ENCODE measurements at regions not wholly inside any gene's neighbourhood (a gene's known extent, or its start where the extent isn't known, plus 50 kb on each side); places are given as distances from the start of the nearest gene placed in this dataset.

DNA sequence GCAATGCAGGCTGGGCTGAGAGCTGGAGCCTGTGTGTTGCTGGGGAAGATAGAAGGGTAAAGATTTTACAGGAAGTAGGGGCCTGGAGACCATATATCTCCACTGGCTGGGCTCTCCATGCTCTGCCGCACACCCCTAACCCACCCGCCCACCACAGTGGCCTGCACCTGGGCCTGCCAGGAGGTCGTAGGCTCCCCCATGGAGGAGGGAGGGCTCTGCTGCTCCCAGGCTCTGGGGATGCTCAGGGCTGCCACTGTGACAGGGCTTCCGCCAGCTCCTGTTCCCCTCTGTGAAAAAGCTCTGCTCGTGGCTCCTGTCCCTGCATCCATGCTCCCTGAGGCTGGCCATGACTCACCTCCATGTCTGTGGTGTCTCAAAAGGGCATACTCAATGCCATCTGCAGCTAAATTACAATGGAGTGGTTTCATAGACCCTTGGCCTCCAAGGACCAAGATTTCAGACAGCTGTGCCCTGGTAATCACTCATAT is 106.0 kb downstream of the CXCL12 start (continued):
- TF ChIP-seq, protein P1, sequence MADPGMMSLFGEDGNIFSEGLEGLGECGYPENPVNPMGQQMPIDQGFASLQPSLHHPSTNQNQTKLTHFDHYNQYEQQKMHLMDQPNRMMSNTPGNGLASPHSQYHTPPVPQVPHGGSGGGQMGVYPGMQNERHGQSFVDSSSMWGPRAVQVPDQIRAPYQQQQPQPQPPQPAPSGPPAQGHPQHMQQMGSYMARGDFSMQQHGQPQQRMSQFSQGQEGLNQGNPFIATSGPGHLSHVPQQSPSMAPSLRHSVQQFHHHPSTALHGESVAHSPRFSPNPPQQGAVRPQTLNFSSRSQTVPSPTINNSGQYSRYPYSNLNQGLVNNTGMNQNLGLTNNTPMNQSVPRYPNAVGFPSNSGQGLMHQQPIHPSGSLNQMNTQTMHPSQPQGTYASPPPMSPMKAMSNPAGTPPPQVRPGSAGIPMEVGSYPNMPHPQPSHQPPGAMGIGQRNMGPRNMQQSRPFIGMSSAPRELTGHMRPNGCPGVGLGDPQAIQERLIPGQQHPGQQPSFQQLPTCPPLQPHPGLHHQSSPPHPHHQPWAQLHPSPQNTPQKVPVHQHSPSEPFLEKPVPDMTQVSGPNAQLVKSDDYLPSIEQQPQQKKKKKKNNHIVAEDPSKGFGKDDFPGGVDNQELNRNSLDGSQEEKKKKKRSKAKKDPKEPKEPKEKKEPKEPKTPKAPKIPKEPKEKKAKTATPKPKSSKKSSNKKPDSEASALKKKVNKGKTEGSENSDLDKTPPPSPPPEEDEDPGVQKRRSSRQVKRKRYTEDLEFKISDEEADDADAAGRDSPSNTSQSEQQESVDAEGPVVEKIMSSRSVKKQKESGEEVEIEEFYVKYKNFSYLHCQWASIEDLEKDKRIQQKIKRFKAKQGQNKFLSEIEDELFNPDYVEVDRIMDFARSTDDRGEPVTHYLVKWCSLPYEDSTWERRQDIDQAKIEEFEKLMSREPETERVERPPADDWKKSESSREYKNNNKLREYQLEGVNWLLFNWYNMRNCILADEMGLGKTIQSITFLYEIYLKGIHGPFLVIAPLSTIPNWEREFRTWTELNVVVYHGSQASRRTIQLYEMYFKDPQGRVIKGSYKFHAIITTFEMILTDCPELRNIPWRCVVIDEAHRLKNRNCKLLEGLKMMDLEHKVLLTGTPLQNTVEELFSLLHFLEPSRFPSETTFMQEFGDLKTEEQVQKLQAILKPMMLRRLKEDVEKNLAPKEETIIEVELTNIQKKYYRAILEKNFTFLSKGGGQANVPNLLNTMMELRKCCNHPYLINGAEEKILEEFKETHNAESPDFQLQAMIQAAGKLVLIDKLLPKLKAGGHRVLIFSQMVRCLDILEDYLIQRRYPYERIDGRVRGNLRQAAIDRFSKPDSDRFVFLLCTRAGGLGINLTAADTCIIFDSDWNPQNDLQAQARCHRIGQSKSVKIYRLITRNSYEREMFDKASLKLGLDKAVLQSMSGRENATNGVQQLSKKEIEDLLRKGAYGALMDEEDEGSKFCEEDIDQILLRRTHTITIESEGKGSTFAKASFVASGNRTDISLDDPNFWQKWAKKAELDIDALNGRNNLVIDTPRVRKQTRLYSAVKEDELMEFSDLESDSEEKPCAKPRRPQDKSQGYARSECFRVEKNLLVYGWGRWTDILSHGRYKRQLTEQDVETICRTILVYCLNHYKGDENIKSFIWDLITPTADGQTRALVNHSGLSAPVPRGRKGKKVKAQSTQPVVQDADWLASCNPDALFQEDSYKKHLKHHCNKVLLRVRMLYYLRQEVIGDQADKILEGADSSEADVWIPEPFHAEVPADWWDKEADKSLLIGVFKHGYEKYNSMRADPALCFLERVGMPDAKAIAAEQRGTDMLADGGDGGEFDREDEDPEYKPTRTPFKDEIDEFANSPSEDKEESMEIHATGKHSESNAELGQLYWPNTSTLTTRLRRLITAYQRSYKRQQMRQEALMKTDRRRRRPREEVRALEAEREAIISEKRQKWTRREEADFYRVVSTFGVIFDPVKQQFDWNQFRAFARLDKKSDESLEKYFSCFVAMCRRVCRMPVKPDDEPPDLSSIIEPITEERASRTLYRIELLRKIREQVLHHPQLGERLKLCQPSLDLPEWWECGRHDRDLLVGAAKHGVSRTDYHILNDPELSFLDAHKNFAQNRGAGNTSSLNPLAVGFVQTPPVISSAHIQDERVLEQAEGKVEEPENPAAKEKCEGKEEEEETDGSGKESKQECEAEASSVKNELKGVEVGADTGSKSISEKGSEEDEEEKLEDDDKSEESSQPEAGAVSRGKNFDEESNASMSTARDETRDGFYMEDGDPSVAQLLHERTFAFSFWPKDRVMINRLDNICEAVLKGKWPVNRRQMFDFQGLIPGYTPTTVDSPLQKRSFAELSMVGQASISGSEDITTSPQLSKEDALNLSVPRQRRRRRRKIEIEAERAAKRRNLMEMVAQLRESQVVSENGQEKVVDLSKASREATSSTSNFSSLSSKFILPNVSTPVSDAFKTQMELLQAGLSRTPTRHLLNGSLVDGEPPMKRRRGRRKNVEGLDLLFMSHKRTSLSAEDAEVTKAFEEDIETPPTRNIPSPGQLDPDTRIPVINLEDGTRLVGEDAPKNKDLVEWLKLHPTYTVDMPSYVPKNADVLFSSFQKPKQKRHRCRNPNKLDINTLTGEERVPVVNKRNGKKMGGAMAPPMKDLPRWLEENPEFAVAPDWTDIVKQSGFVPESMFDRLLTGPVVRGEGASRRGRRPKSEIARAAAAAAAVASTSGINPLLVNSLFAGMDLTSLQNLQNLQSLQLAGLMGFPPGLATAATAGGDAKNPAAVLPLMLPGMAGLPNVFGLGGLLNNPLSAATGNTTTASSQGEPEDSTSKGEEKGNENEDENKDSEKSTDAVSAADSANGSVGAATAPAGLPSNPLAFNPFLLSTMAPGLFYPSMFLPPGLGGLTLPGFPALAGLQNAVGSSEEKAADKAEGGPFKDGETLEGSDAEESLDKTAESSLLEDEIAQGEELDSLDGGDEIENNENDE (IDR thresholded peaks at IDR 0.05; ENCODE audit: insufficient replicate concordance, low read length): no peak
- no peak for TF ChIP-seq RNF2 (IDR thresholded peaks at IDR 0.05; ENCODE audit: borderline replicate concordance, low read depth, low read length, missing control alignments, poor library complexity, severe bottlenecking)
- TF ChIP-seq TBP (IDR thresholded peaks at IDR 0.05; ENCODE audit: low read depth, low read length): no peak
- TF ChIP-seq ATF2 (IDR thresholded peaks at IDR 0.05; ENCODE audit: low read length): no peak
- no peak for TF ChIP-seq POLR2AphosphoS5 (IDR thresholded peaks at IDR 0.05; ENCODE audit: low read depth, low read length)
- no peak for TF ChIP-seq EP300 (IDR thresholded peaks at IDR 0.05; ENCODE audit: borderline replicate concordance in 1 of 2, low read depth in 2 of 2, low read length in 2 of 2)
- no peak for TF ChIP-seq SIN3A (conservative IDR thresholded peaks at IDR 0.05 in 1 of 2, IDR thresholded peaks at IDR 0.05 in 1 of 2; ENCODE audit: low read depth in 1 of 2, low read length in 2 of 2)
- TF ChIP-seq, protein P2, sequence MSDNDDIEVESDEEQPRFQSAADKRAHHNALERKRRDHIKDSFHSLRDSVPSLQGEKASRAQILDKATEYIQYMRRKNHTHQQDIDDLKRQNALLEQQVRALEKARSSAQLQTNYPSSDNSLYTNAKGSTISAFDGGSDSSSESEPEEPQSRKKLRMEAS (IDR thresholded peaks at IDR 0.05): no peak
- no peak for TF ChIP-seq JUND (IDR thresholded peaks at IDR 0.05; ENCODE audit: low read length)

Data from H1 (cell line).